SHP77 (cell line): ENCODE measurements at regions not wholly inside any gene's neighbourhood (a gene's known extent, or its start where the extent isn't known, plus 50 kb on each side); places are given as distances from the start of the nearest gene placed in this dataset.

Experiments used
- DNase-seq, 2 experiments: peaks; one replicate each; lab custom pipeline; 2025; lab: John Stamatoyannopoulos, UW

GRCh38 chr11:31902706-31903105 lies 91.6 kb upstream of the PAX6 start:
- DNase-seq, result no peak

DNA sequence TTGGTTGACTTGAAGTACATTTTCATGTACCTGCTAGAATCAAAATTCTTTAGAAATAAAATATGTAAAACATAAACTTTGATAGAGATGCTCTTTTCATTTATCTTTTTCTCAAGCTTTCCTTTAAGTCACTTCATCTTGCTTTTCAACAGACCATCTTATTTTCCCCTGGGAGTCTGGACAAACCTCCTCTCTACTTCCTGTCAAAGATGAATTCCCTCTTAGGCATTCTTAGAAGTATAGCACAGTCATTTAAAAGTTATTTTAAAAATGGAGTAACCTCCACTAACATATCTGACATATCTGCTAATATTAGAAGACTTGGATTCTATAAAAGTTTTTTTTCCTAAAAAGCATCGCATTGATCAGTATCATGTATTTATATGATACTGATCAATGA lies 84.8 kb upstream of the PAX6 start:
- DNase-seq, result no peak

GRCh38 chr11:31887180-31887579 lies 76.1 kb upstream of the PAX6 start:
- DNase-seq, result no peak

- DNase-seq, result no peak
Measured at GRCh38 chr11:31884080-31884479, 73.0 kb upstream of the PAX6 start.

DNA sequence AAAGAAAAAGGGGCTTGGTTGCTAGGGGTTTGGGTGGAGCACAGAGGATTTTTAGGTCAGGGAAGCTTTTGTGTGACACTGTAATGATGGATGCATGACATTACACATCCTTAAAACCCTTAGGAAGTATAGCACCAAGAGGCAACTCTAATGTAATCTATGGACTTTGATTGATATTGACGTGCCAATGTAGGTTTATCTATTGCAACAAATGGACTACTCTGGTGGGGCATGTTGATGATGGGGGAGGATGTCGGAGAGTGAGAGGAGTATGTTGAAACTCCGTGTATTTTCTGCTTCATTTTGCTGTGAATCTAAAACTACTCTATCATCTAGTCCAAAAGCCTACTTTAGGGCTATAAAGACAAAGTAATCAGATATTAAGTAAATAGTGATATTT lies 72.3 kb upstream of the PAX6 start:
- DNase-seq, result no peak

GRCh38 chr11:31882951-31883392 lies 71.8 kb upstream of the PAX6 start:
- DNase-seq, result no peak

GRCh38 chr11:31881825-31882224 lies 70.7 kb upstream of the PAX6 start:
- no peak for DNase-seq

DNA sequence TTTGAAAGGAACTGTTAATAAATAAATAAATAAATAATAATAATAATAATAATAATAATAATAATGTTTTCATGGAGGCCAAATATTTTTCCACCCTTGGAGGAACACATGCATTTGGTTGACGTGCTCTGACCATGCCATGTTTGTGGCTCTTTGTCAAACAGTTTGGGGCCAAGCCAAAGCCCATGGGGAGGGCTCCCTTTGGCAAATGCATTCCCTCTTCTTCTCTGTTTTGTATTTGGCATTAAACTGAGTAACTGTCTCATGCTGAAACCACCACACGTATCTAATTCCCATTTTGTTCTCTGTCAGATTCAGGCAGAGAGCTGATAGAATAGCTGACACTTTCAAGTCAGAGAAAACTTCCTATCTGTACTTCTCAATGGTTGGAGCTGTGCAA lies 68.6 kb upstream of the PAX6 start:
- DNase-seq, result no peak

DNA sequence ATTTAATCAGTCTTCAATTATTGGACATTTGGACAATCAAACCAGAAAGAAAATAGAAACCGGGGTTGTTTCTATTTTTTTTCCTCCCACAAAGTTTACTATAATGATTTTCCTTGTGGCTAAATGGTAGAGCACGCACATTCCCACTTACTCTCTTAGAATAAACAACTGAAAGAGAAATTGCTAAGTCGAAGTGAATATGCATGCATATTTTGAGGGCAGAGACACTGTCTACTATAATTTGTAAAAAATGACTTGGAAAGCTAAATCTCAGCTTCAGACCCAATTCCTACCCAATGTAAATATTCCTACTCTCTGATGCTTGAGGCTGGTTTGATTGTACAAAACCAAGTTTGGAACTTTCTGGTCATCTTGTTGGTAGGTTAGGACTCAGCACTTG lies 66.7 kb upstream of the PAX6 start:
- DNase-seq, result no peak

- no peak for DNase-seq
Measured at GRCh38 chr11:31877083-31877482, 66.0 kb upstream of the PAX6 start.

GRCh38 chr11:31875866-31876560 lies 64.9 kb upstream of the PAX6 start:
- no peak for DNase-seq

DNA sequence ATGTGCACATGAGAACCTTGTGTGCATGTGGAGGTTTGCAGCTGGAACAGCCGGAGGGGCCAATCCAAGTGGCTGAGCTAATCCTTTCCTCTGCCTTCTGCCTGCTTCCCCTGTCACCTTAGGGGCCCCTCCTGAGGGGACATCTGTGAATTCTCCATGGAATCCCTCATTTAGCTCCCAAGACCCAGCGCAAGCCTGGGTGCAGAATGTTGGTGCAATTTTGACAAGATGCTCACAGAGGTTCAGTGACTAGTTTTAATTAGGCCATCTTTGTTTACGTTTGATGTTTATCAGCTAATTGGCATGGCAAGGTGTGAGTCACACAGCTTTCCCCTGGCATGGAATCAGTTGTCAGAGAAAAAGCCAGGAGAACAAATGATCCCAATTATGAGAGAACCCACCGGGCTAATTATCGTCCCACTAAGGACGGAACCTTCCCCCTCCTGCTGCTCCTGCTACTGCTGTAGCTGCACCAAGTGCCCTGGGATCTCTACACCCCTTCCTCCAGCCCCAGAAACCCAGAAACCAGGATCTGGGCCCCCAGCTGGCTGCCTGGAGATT lies 63.6 kb upstream of the PAX6 start:
- no peak for DNase-seq

DNA sequence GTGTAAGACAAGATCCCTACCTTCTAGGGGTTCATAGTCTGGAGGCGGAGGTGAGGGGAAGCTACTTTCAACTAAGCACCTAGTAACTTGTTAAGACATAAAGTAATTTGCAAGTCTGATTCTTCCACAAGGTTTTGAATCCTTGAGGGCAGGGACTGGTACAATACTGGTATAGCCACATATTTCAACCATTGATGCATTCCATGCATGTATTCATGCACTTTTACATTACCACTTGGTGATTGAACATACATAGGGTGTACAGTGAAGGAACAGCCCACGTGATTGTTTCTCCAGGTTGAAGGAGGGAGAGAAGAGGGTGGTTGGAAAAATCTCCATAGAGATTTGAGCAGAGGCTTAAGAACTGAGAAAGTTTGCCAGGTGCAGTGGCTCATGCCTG lies 62.0 kb upstream of the PAX6 start:
- DNase-seq, result no peak

DNA sequence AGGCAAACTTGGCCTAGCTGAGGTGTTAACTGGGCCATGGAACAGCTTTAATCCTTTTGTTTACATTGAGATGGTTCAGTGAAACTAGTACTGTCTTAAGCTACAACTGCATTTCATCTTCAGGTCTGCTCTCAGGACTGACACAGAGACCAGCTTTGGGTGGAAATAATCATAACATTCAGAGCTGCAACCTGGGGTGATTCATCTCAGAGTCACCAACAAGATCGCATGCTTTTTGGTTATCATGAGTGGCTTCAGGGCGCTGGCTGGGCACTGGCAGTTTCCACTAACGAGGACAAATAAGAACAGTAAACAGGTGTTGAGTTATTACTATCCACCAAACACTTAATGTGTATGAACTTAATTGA lies 60.9 kb upstream of the PAX6 start:
- no peak for DNase-seq

GRCh38 chr11:31871310-31872075 lies 60.4 kb upstream of the PAX6 start:
- no peak for DNase-seq

GRCh38 chr11:31870609-31871309 lies 59.6 kb upstream of the PAX6 start:
- peak; percentile 48 to 49 for DNase-seq

DNA sequence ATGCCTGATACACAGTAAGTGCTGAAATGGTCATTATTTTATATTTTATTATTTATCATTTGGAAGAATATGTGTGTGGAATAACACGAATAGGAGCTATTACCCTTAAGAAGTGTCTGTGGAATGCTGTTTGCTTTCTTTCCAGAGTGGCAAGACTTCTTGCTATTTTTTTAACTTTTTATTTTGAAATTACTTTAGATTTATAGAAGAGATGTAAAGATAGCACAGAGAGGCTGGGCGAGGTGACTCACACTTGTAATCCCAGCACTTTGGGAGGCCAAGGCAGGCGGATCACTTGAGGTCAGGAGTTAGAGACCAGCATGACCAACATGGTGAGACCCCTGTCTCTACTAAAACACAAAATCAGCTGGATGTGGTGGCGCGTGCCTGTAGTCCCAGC lies 58.9 kb upstream of the PAX6 start:
- no peak for DNase-seq

GRCh38 chr11:31865606-31866300 lies 54.6 kb upstream of the PAX6 start:
- DNase-seq, result peak in 1 of 2 experiments; percentile 4

DNA sequence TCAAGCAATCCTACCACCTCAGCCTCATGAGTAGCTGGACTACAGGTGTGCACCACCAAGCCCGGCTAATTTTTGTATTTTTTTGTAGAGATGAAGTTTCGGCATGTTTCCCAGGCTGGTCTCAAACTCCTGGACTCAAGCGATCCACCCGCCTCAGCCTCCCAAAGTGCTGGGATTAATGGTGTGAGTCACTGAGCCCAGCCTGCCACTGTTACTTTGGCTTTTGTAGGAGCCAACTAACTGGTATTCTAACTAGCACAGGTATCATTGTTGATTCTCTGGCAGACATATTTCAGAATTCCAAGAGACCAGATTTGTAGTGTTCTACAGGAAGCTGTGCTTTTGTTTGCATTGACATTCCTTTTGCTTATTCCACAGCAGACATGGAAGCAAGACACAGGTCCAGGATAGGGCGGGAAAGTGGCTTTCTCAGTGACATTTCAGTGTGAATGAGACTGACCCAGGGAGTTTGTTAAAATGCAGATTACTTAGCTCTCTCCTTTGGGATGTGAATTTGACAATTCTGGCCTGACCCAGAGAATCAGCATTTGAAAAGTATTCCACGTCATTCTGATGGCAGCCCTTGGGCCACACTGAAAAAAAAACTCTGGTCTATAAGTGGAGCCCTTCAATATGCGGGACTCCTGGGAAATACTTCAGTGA lies 52.2 kb upstream of the PAX6 start:
- no peak for DNase-seq

DNA sequence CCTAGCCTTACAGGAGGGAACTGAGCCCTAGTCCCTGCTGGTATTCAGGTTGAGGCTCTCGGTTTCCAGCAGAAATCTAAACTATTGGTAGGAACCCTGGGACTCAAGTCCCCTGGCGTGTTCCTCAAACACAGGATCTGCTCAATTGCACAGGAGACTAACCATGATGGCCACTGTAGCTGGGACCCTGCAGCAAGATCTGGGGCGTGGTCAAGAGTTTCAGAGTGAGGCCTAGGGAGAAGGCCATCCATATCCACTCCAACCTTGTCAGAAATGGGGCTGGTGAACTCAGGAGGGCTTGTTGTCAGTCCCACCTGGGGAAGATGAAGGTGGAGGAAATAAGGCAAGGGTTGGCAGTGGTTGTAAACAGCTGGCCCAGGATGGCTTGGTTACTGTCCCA lies 49.9 kb upstream of the PAX6 start:
- no peak for DNase-seq
